SK-N-SH treated with all-trans-retinoic acid at 6 μM for 48 hours (cell line): ENCODE measurements at regions not wholly inside any gene's neighbourhood (a gene's known extent, or its start where the extent isn't known, plus 50 kb on each side); places are given as distances from the start of the nearest gene placed in this dataset.

Experiments used
- CSDC2 ChIP-seq: fragments of 250-450 bp; sonication (Bioruptor Pico); IDR thresholded peaks from 2 replicates; pipeline ENCODE4 v1.5.0; 2020; ENCODE audit warnings: mild to moderate bottlenecking, moderate library complexity
- RARB ChIP-seq: fragments of 250-450 bp; sonication (Bioruptor Pico); IDR thresholded peaks from 2 replicates; pipeline ENCODE4 v1.8.0; 2021; ENCODE audit warnings: mild to moderate bottlenecking, moderate library complexity
- SNAI2 ChIP-seq: fragments of 250-450 bp; sonication (Bioruptor Pico); IDR thresholded peaks from 2 replicates; pipeline ENCODE4 v1.5.0; 2020; ENCODE audit warnings: mild to moderate bottlenecking, moderate library complexity
- ZNF8 ChIP-seq: fragments of 450-650 bp; formaldehyde crosslinking; IDR thresholded peaks from 2 replicates; pipeline ENCODE4 v1.5.0; 2020; ENCODE audit warnings: mild to moderate bottlenecking, moderate library complexity

DNA sequence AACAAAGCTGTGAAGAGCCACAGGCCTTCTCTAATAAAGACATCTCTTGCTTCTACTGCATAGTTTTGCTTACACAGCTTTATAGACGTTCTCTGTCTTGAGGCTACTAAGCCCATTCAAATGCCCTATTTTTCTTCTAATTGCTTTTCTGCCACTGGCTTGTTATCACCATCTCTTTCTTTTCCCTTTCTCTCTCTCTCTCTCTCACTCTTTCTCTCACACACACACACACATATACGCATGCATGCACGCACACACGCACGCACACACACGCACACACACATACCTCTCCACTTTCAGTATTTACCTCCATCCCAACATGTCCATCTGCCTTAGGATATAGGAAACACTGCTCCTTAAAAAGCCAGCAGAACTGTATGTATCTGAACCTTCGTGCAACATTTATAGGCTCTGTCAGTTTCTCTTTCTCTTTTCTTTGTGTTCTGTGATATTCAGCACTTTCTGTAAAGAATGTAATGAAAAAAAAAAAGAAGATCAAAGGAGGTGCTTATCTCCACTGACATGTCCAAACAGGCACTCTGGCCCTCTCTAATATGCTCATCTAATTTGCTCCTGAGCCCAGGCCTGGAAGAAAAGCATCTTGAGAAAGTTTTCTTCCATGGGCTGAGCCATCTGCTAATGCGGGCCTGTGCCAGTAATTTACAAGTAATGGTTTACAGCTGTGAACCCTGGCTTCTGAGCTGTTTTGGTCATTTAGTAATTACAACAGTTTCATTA, 1046.7 kb upstream of the MAP3K7 start:
- TF ChIP-seq SNAI2 (CRISPR knock-in tag): no peak
- TF ChIP-seq ZNF8 (CRISPR knock-in tag): no peak
- no peak for TF ChIP-seq CSDC2 (CRISPR knock-in tag)
- no peak for TF ChIP-seq RARB (CRISPR knock-in tag)
